Cardiac muscle cell (in vitro differentiated cells and primary cell): ENCODE measurements at regions not wholly inside any gene's neighbourhood (a gene's known extent, or its start where the extent isn't known, plus 50 kb on each side); places are given as distances from the start of the nearest gene placed in this dataset.

Experiments used
- DNase-seq, 2 donors: peaks; one replicate each; pipeline versions ENCODE4 v3.0.0 to v3.0.0-alpha.2; 2010 to 2017; ENCODE audit warnings: low read depth in 1 of 2, low spot score in 1 of 2
- H3K27ac ChIP-seq: fragments of 200-600 bp; sonication (generic); 2 replicates; pipeline ENCODE4 v1.5.1; 2016
- H3K27me3 ChIP-seq: fragments of 200-600 bp; sonication (generic); 2 replicates; pipeline ENCODE4 v1.6.0; 2016; ENCODE audit warnings: control low read depth
- H3K36me3 ChIP-seq: fragments of 200-600 bp; sonication (generic); 2 replicates; pipeline ENCODE4 v1.5.1; 2016; ENCODE audit warnings: control low read depth
- H3K4me1 ChIP-seq: fragments of 200-600 bp; sonication (generic); 2 replicates; pipeline ENCODE4 v1.8.1; 2017; ENCODE audit warnings: low read depth, mild to moderate bottlenecking, mixed run types
- H3K4me3 ChIP-seq: fragments of 200-600 bp; sonication (generic); 2 replicates; pipeline ENCODE4 v1.5.1; 2016; ENCODE audit warnings: mild to moderate bottlenecking
- H3K9me3 ChIP-seq: fragments of 200-600 bp; sonication (generic); 2 replicates; pipeline ENCODE4 v1.5.1; 2017; ENCODE audit warnings: low read depth, mild to moderate bottlenecking, control low read depth
- TF ChIP-seq, protein P1 (sequence below): IDR thresholded peaks from 2 replicates; pipeline ENCODE4 v1.5.1; 2012; ENCODE audit warnings: low read depth, mild to moderate bottlenecking, low read length

DNA sequence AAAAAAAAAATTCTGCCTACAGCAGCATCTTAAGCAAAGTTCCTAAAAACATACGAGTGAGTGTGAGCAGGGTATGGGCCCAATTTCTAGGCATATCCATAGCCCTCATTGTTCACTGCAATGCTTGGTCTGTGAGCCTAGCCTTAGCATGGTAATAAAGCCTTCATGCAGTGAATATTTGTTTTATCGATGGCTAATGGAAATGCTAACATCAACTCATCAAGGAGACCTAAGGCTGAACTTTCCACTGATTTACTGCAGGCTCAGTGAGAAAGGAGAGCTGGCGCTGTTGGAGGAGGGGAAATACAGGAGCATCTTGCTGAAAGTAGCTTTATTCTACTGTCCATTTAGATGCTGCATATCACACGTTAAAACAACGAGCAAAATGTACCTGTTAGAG lies 139.6 kb upstream of the DTNBP1 start:
- H3K27me3 ChIP-seq, result no peaks in the 10 kb centered on the region
- H3K36me3 ChIP-seq, result no peaks in the 10 kb centered on the region
- DNase-seq, result no peak
- H3K27ac ChIP-seq, result no peak overlapping the region
- no peaks in the 10 kb centered on the region for H3K9me3 ChIP-seq
- H3K4me3 ChIP-seq, result no peak overlapping the region
- no peaks in the 10 kb centered on the region for H3K4me1 ChIP-seq
- TF ChIP-seq, protein P1, sequence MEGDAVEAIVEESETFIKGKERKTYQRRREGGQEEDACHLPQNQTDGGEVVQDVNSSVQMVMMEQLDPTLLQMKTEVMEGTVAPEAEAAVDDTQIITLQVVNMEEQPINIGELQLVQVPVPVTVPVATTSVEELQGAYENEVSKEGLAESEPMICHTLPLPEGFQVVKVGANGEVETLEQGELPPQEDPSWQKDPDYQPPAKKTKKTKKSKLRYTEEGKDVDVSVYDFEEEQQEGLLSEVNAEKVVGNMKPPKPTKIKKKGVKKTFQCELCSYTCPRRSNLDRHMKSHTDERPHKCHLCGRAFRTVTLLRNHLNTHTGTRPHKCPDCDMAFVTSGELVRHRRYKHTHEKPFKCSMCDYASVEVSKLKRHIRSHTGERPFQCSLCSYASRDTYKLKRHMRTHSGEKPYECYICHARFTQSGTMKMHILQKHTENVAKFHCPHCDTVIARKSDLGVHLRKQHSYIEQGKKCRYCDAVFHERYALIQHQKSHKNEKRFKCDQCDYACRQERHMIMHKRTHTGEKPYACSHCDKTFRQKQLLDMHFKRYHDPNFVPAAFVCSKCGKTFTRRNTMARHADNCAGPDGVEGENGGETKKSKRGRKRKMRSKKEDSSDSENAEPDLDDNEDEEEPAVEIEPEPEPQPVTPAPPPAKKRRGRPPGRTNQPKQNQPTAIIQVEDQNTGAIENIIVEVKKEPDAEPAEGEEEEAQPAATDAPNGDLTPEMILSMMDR, result no peak

DNA sequence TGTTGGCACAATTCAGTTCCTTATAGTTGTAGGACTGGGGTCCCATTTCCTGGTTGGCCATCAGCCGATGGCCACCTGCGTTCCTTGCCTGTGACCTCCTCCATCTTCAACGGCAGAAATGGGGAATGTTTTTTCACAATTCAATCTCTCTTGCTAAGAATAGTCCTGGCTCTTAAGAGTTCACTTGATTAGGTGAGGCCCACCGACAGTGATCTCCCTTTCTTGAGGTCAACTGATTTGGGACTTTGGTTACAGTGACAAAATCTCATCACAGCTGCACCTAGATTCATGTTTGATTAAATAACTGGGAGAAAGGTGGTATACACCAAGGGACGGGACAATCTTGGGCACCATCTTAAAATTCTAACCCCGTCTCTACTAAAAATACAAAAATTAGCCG lies 139.1 kb upstream of the DTNBP1 start:
- no peaks in the 10 kb centered on the region for H3K27me3 ChIP-seq

DNA sequence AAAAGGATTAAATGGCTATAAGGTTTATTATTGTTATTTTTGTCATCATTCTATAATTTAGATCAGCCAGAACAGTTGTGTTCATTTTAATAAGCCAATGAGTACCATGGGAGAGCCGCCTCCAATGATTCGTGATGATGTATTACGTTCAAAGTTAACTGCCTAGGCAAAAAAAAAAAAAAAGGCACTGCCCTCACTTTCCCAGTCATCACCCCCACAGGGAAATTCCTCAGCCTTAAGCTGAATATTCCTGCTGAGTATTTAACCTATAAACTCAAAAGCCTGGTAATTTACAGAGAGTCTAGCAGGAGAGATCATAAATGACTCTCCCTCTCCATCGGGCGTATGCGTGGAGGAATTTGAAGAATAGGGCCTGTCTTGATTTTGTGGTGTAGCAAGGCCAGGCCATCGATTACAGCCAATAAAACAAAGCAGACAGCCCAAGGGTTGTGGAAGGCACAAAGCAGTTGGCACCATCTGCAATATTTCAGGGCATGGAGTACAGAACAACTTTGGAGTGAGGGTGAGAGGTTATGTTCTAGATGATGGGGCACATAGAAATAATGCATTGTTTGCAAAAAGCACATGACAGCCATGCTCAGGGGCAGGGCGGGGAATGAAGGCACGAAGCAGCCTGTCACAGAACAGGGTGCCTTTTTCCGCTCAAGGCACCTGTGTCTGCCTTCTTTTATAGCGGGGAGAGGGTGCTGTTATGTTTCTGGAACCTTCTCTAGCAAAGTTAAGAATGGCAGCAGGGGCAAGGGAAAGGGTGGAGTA lies 138.2 kb upstream of the DTNBP1 start:
- H3K9me3 ChIP-seq, result no peaks in the 10 kb centered on the region
- no peak overlapping the region for H3K4me3 ChIP-seq
- peaks cover 6% of the 10 kb centered on the region for H3K4me1 ChIP-seq

More for the DNA sequence above, 139.1 kb upstream of the DTNBP1 start:
- TF ChIP-seq, protein P1, result no peak
- DNase-seq, result no peak
- H3K9me3 ChIP-seq, result no peaks in the 10 kb centered on the region
- no peak overlapping the region for H3K27ac ChIP-seq
- no peak overlapping the region for H3K4me3 ChIP-seq
- H3K4me1 ChIP-seq, result no peaks in the 10 kb centered on the region
- H3K36me3 ChIP-seq, result no peaks in the 10 kb centered on the region

DNA sequence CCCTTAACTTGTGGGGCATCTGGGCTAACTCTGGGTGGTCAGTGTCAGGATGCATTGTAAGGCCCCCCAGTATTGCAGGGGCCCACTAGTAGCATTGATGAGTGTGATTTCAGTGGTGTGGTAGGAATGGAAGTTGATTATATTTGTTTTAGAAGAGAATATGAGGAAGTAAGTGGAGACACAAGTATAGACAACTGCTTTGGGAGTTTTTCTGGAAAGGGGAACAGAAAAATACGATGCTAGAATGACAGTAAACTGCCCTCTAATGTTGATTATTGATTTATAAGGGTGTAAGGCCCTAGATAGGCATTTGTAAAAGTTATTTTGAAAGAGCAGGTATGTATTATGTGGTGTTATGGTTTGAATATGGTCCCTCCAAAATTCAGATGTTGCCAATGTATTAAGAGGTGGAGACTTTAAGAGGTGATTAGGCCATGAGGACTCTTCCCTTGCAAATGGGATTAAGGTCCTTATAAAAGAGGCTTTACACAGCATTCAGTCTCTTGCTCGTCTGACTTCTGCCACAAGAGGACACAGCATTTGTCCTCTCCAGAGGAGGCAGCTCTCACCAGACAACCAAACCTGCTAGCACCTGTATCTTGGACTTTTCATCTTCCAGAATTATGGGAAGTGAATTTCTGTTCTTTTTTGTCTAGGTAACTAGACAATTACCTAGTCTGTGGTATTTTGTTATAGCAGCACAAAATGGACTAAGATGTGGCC lies 135.9 kb upstream of the DTNBP1 start:
- H3K36me3 ChIP-seq, result no peaks in the 10 kb centered on the region
- peaks cover 6% of the 10 kb centered on the region for H3K4me1 ChIP-seq
- TF ChIP-seq, protein P1, result no peak
- DNase-seq, result no peak
- no peaks in the 10 kb centered on the region for H3K27me3 ChIP-seq
- H3K9me3 ChIP-seq, result no peaks in the 10 kb centered on the region
- H3K27ac ChIP-seq, result no peak overlapping the region
- H3K4me3 ChIP-seq, result no peak overlapping the region

More for the DNA sequence above, 138.2 kb upstream of the DTNBP1 start:
- DNase-seq, result no peak
- Histone ChIP-seq H3K27me3 (no peaks in the 10 kb centered on the region), H3K36me3 (no peaks in the 10 kb centered on the region), H3K27ac (no peak overlapping the region)
- TF ChIP-seq, protein P1, result no peak

DNA sequence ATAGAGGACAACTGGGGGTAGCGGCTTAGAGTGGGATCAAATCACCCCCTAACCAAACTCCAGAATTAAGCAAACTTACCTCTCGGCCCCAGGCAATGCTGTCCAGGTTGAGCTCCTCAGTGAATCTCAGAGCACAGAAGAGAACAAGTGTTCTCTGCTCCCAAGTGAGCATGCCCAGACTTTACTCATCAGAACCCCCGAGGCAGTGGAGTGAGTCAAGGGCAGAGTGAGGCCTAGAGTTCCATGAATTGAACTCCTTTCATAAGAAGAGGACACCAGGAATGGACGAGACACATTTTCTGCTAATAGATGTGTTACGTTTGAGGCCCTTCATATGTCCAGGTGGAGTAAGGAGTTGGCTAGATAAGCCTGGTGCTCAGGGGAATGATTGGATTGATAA lies 134.0 kb upstream of the DTNBP1 start:
- no peaks in the 10 kb centered on the region for H3K36me3 ChIP-seq
- TF ChIP-seq, protein P1, result no peak
- no peaks in the 10 kb centered on the region for H3K27me3 ChIP-seq
- H3K4me3 ChIP-seq, result no peak overlapping the region
- H3K4me1 ChIP-seq, result peaks cover 6% of the 10 kb centered on the region
- no peaks in the 10 kb centered on the region for H3K9me3 ChIP-seq
- DNase-seq, result no peak
- no peak overlapping the region for H3K27ac ChIP-seq
